Mucosa of rectum (tissue), 2 donors: ENCODE measurements at regions not wholly inside any gene's neighbourhood (a gene's known extent, or its start where the extent isn't known, plus 50 kb on each side); places are given as distances from the start of the nearest gene placed in this dataset.
"Not testable (repeated sequence)": the region's sequence is repeated elsewhere in the genome, so short reads cannot be mapped to it uniquely, and the experiment has no call there.

Source experiments
- H3K27ac ChIP-seq, 2 donors: one replicate each; pipeline ENCODE4 v1.7.0; 2013; ENCODE audit warnings: inconsistent platforms in 2 of 2, low read depth in 2 of 2, low read length in 2 of 2
- H3K27me3 ChIP-seq, 2 donors: one replicate each; pipeline ENCODE4 v1.7.0; 2013; ENCODE audit warnings: low read length in 2 of 2; ENCODE audit not compliant: control insufficient read depth in 2 of 2, insufficient read depth in 2 of 2
- H3K36me3 ChIP-seq, 2 donors: one replicate each; pipeline ENCODE4 v1.7.0; 2013; ENCODE audit warnings: low read length in 2 of 2; ENCODE audit not compliant: control insufficient read depth in 2 of 2, insufficient read depth in 2 of 2
- H3K4me1 ChIP-seq, 2 donors: one replicate each; pipeline ENCODE4 v1.7.0; 2013; ENCODE audit warnings: low read length in 2 of 2, mild to moderate bottlenecking in 1 of 2; ENCODE audit not compliant: control insufficient read depth in 2 of 2, insufficient read depth in 2 of 2
- H3K4me3 ChIP-seq, 2 donors: one replicate each; pipeline ENCODE4 v1.7.0; 2013; ENCODE audit warnings: low read length in 2 of 2
- H3K9ac ChIP-seq, 2 donors: one replicate each; pipeline ENCODE4 v1.7.0; 2013; ENCODE audit warnings: low read length in 2 of 2, low read depth in 1 of 2, mild to moderate bottlenecking in 1 of 2
- H3K9me3 ChIP-seq, 2 donors: one replicate each; pipeline ENCODE4 v1.7.0; 2013; ENCODE audit warnings: low read length in 2 of 2; ENCODE audit not compliant: control insufficient read depth in 2 of 2
- donor health status: healthy.
- donor health status: Normal muscosa, but diverticular disease.

- H3K9ac ChIP-seq = no peak overlapping the region
- H3K27me3 ChIP-seq = no peaks in the 10 kb centered on the region
- H3K27ac ChIP-seq = no peak overlapping the region
- no peaks in the 10 kb centered on the region for H3K36me3 ChIP-seq
- H3K4me3 ChIP-seq = no peak overlapping the region
- H3K4me1 ChIP-seq = no peaks in the 10 kb centered on the region
- no peaks in the 10 kb centered on the region for H3K9me3 ChIP-seq
These were observed 85.2 kb upstream of the COPS8 start for GRCh38 chr2:237000481-237000880.

GRCh38 chr2:237005341-237005740, 80.3 kb upstream of the COPS8 start:
- not testable (repeated sequence) for H3K36me3 ChIP-seq, H3K9ac ChIP-seq, H3K27ac ChIP-seq, H3K9me3 ChIP-seq, H3K27me3 ChIP-seq, H3K4me3 ChIP-seq, H3K4me1 ChIP-seq

- Histone ChIP-seq H3K9ac (no peak overlapping the region), H3K27ac (no peak overlapping the region), H3K36me3 (no peaks in the 10 kb centered on the region), H3K4me3 (no peak overlapping the region), H3K4me1 (no peaks in the 10 kb centered on the region), H3K27me3 (no peaks in the 10 kb centered on the region), H3K9me3 (no peaks in the 10 kb centered on the region)
These were observed 74.4 kb upstream of the COPS8 start for GRCh38 chr2:237011206-237011795.

- H3K27me3 ChIP-seq = no peaks in the 10 kb centered on the region
- no peak overlapping the region for H3K4me3 ChIP-seq
- H3K27ac ChIP-seq = no peak overlapping the region
- H3K36me3 ChIP-seq = no peaks in the 10 kb centered on the region
- no peaks in the 10 kb centered on the region for H3K4me1 ChIP-seq
- H3K9ac ChIP-seq = no peak overlapping the region
- H3K9me3 ChIP-seq = no peaks in the 10 kb centered on the region
These were observed 73.7 kb upstream of the COPS8 start for GRCh38 chr2:237012004-237012403.

GRCh38 chr2:237012577-237013267, 73.0 kb upstream of the COPS8 start:
- no peak overlapping the region for H3K9ac ChIP-seq
- no peaks in the 10 kb centered on the region for H3K27me3 ChIP-seq
- H3K4me3 ChIP-seq = no peak overlapping the region
- no peaks in the 10 kb centered on the region for H3K4me1 ChIP-seq
- H3K9me3 ChIP-seq = no peaks in the 10 kb centered on the region
- H3K36me3 ChIP-seq = no peaks in the 10 kb centered on the region
- no peak overlapping the region for H3K27ac ChIP-seq

- H3K9ac ChIP-seq = no peak overlapping the region
These were observed 69.4 kb upstream of the COPS8 start for GRCh38 chr2:237016121-237016915.

GRCh38 chr2:237020090-237020489, 65.6 kb upstream of the COPS8 start:
- no peaks in the 10 kb centered on the region for H3K4me1 ChIP-seq
- H3K27ac ChIP-seq = no peak overlapping the region
- no peak overlapping the region for H3K4me3 ChIP-seq
- no peak overlapping the region for H3K9ac ChIP-seq
- H3K9me3 ChIP-seq = no peaks in the 10 kb centered on the region
- H3K27me3 ChIP-seq = no peaks in the 10 kb centered on the region
- no peaks in the 10 kb centered on the region for H3K36me3 ChIP-seq

More at GRCh38 chr2:237016121-237016915, 69.4 kb upstream of the COPS8 start:
- Histone ChIP-seq H3K36me3 (no peaks in the 10 kb centered on the region), H3K9me3 (no peaks in the 10 kb centered on the region), H3K27ac (no peak overlapping the region), H3K27me3 (no peaks in the 10 kb centered on the region), H3K4me1 (no peaks in the 10 kb centered on the region), H3K4me3 (no peak overlapping the region)

- Histone ChIP-seq H3K36me3 (no peaks in the 10 kb centered on the region), H3K4me3 (no peak overlapping the region), H3K4me1 (peaks cover 3 to 6% of the 10 kb centered on the region in 2 donors), H3K9me3 (no peaks in the 10 kb centered on the region), H3K27ac (no peak overlapping the region), H3K27me3 (no peaks in the 10 kb centered on the region), H3K9ac (no peak overlapping the region)
These were observed 63.2 kb upstream of the COPS8 start for GRCh38 chr2:237022533-237022932.

- Histone ChIP-seq H3K27ac (no peak overlapping the region), H3K4me1 (peaks cover 3 to 6% of the 10 kb centered on the region in 2 donors), H3K27me3 (no peaks in the 10 kb centered on the region), H3K9ac (no peak overlapping the region), H3K4me3 (no peak overlapping the region), H3K9me3 (no peaks in the 10 kb centered on the region), H3K36me3 (no peaks in the 10 kb centered on the region)
These were observed 61.4 kb upstream of the COPS8 start for GRCh38 chr2:237024255-237024654.
